Left ventricle myocardium inferior (tissue), 1 donor: ENCODE measurements at regions not wholly inside any gene's neighbourhood (a gene's known extent, or its start where the extent isn't known, plus 50 kb on each side); places are given as distances from the start of the nearest gene placed in this dataset.

Experiments
- DNase-seq: peaks from one replicate; pipeline ENCODE4 v3.0.0-alpha.2; 2020
- H3K27ac ChIP-seq: fragments of 200-600 bp; replicated peaks from 2 replicates; pipeline ENCODE4 v1.8.0; 2021
- H3K27me3 ChIP-seq: fragments of 200-600 bp; 2 replicates; pipeline ENCODE4 v1.8.0; 2021; ENCODE audit warnings: low read depth
- H3K36me3 ChIP-seq: fragments of 200-600 bp; 2 replicates; pipeline ENCODE4 v1.8.0; 2021
- H3K4me1 ChIP-seq: fragments of 200-600 bp; 2 replicates; pipeline ENCODE4 v1.8.0; 2021
- H3K4me3 ChIP-seq: fragments of 200-600 bp; 2 replicates; pipeline ENCODE4 v1.8.0; 2021; ENCODE audit warnings: mild to moderate bottlenecking, moderate library complexity
- H3K9me3 ChIP-seq: fragments of 200-600 bp; replicated peaks from 2 replicates; pipeline ENCODE4 v1.8.0; 2021
- intact Hi-C: fragments of 100-400 bp; cut with micrococcal nuclease; formaldehyde crosslinking; loops from one replicate; pipeline ENCODE4 v1.11.0; 2022
- TF ChIP-seq, protein P1 (sequence below): fragments of 200-600 bp; IDR thresholded peaks from 2 replicates; pipeline ENCODE4 v1.8.0; 2021; ENCODE audit warnings: antibody characterized with exemption, mild to moderate bottlenecking, borderline replicate concordance
- donor health status: DM: no; HTN: yes; CAD: no; lungs with severe emphysema.

DNA sequence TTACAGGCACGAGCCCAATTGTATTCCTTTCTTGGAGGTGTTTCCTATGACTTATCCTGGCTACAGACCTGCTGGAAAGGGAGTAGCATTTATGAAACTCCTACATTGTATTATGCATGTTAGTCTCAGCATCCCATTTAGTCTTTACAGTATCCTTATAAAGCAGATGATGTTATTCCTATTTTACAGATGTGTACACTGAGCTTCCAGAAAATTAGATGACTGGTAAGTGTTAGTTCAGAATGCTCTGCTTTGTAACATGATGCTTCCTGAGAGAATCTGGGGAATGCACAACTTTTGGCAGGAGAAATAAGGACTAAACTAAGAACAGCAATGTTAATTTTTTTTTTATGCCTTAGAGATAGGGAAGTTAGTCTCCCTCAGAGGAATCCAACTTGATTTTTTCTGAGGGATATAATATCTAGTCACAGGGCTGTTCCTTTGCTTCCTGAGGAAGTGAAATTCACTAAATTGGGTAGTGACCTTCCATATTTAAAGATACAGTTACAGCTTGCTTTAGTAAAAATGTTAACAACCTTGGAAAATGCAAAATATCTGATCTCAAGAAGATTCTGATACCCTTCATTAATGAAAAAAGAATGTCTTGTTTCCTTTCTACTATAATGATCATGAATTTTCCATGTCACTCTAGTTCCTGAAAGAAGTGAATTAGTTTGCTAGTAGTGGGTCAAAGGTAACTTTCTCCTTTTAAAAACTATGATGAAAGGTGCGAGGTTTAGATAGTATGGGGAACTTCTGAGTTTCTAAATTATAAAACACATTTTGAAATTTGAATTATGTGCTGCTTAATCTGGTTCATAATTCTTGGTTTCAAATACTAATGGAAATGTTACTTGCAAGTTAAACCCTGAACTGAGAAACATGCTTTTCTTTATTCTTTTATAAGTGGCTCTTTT lies 194.0 kb upstream of the PRPS1L1 start:
- peaks cover 31% of the 10 kb centered on the region for H3K4me1 ChIP-seq
- no peak overlapping the region for H3K4me3 ChIP-seq
- H3K9me3 ChIP-seq = no peaks in the 10 kb centered on the region
- intact Hi-C loops = no loop called here
- no peaks in the 10 kb centered on the region for H3K36me3 ChIP-seq
- TF ChIP-seq, protein P1, sequence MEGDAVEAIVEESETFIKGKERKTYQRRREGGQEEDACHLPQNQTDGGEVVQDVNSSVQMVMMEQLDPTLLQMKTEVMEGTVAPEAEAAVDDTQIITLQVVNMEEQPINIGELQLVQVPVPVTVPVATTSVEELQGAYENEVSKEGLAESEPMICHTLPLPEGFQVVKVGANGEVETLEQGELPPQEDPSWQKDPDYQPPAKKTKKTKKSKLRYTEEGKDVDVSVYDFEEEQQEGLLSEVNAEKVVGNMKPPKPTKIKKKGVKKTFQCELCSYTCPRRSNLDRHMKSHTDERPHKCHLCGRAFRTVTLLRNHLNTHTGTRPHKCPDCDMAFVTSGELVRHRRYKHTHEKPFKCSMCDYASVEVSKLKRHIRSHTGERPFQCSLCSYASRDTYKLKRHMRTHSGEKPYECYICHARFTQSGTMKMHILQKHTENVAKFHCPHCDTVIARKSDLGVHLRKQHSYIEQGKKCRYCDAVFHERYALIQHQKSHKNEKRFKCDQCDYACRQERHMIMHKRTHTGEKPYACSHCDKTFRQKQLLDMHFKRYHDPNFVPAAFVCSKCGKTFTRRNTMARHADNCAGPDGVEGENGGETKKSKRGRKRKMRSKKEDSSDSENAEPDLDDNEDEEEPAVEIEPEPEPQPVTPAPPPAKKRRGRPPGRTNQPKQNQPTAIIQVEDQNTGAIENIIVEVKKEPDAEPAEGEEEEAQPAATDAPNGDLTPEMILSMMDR = no peak
- H3K27ac ChIP-seq = peak overlapping the region; percentile 50
- no peaks in the 10 kb centered on the region for H3K27me3 ChIP-seq
- DNase-seq = no peak

DNA sequence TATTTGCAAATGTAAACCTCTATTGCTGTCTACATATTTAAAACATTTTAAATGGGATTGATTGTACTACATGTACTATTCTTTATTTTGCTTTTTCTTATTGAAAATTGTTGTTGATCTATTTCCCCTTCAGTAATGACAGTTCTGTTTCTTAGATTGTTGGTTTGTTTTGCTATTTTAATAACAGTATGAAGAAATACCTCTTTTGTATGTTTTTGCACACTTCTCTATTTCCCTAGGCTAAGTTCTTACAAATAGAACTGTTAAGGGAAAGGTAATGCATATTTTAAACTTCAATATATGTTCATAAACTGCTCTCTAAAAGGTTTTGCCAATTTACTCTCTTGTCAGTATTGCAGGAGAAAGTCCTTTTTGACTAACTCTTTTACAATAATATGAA lies 195.0 kb upstream of the PRPS1L1 start:
- DNase-seq = no peak
- no peaks in the 10 kb centered on the region for H3K36me3 ChIP-seq
- no peak overlapping the region for H3K27ac ChIP-seq
- TF ChIP-seq, protein P1 = no peak
- H3K27me3 ChIP-seq = no peaks in the 10 kb centered on the region
- peaks cover 35% of the 10 kb centered on the region for H3K4me1 ChIP-seq
- intact Hi-C loops = no loop called here
- H3K4me3 ChIP-seq = no peak overlapping the region
- no peaks in the 10 kb centered on the region for H3K9me3 ChIP-seq

DNA sequence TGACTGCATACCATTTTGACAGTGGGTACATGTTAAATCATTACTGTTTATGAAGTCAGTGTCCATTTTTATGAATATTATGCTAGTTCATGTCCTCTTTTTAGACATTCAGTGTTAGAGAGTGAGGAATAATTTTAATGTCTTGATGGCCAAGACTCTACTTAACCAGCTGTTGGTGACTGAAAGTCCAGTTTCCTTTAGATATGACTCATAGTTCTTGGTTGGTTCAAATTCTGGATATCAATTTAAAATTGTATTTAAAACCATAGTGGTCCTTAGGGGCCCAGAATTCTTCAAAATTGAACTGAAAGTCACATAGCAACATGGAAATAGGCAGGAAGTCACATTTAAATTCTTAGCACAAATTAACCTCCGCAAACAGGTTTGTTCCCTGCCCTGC lies 196.5 kb upstream of the PRPS1L1 start:
- Histone ChIP-seq H3K9me3 (no peaks in the 10 kb centered on the region), H3K36me3 (no peaks in the 10 kb centered on the region), H3K27ac (no peak overlapping the region), H3K4me3 (no peak overlapping the region), H3K4me1 (peaks cover 40% of the 10 kb centered on the region), H3K27me3 (no peaks in the 10 kb centered on the region)
- DNase-seq = no peak
- TF ChIP-seq, protein P1 = no peak
- intact Hi-C loops = no loop called here

DNA sequence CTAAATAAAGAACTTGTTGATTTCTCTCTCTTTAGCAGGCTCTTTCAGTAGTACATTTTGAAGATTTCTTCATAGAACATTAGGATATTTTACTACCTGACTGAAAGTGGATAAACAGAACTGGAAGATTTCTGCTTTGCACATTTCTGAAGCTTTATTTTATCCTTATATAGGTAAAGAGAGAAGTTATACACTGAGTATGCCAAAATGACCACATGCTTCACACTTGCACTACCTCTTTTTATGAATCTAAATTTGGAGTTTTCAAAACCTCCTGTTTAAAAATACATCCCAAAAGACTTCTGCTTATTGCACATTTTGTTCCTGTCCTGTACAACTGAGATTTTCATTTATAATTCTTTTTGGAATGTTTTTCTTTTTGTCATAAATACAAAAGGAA lies 197.4 kb upstream of the PRPS1L1 start:
- TF ChIP-seq, protein P1 = no peak
- Histone ChIP-seq H3K9me3 (no peaks in the 10 kb centered on the region), H3K4me1 (peaks cover 37% of the 10 kb centered on the region), H3K27ac (no peak overlapping the region), H3K4me3 (no peak overlapping the region), H3K36me3 (no peaks in the 10 kb centered on the region), H3K27me3 (no peaks in the 10 kb centered on the region)
- intact Hi-C loops = no loop called here
- DNase-seq = no peak

DNA sequence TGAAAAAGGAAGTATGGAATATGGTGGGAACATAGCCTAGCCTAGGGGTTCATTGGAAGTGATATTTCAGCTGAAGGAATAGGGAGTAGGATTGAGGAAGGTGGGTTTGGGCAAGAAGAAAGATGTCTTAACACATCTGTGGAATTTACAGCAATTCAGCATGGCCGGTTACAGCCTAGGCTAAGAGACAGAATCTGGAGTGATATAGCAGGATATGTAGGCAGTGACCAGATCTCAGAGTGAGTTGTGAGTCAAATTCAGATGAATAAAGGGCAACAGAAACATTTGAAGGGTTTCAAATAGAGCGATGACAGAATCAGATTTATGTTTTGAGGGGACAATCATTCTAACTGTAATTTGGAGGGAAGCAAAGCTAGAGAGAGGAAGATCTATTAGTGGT lies 199.0 kb upstream of the PRPS1L1 start:
- peaks cover 37% of the 10 kb centered on the region for H3K4me1 ChIP-seq
- H3K4me3 ChIP-seq = no peak overlapping the region
- no peak overlapping the region for H3K27ac ChIP-seq
- intact Hi-C loops = no loop called here
- no peaks in the 10 kb centered on the region for H3K9me3 ChIP-seq
- no peaks in the 10 kb centered on the region for H3K27me3 ChIP-seq
- H3K36me3 ChIP-seq = no peaks in the 10 kb centered on the region
- DNase-seq = no peak
- TF ChIP-seq, protein P1 = no peak
